Astrocyte (in vitro differentiated cells and primary cell): ENCODE measurements at regions not wholly inside any gene's neighbourhood (a gene's known extent, or its start where the extent isn't known, plus 50 kb on each side); places are given as distances from the start of the nearest gene placed in this dataset.
"Not testable (repeated sequence)": the region's sequence is repeated elsewhere in the genome, so short reads cannot be mapped to it uniquely, and the experiment has no call there.

Experiments
- DNase-seq: peaks from one replicate; pipeline ENCODE4 v3.0.0-alpha.2; 2010; ENCODE audit warnings: low read depth
- FAIRE-seq: peaks from 2 replicates; lab custom pipeline; 2011; peaks lifted over from hg19 to GRCh38; lab: Jason Lieb, UNC
- H2AFZ ChIP-seq: 2 replicates; pipeline ENCODE4 v1.6.0; 2012; ENCODE audit warnings: low read depth, low read length, inconsistent platforms
- H3K27ac ChIP-seq: 2 replicates; pipeline ENCODE4 v1.5.1; 2011; ENCODE audit warnings: low read depth, low read length, inconsistent platforms
- H3K27me3 ChIP-seq: 2 replicates; pipeline ENCODE4 v1.6.0; 2011; ENCODE audit warnings: low read length, inconsistent platforms; ENCODE audit not compliant: insufficient read depth
- H3K36me3 ChIP-seq: 2 replicates; pipeline ENCODE4 v1.5.1; 2011; ENCODE audit warnings: low read length, inconsistent platforms; ENCODE audit not compliant: insufficient read depth
- H3K4me1 ChIP-seq: 2 replicates; pipeline ENCODE4 v1.5.1; 2011; ENCODE audit warnings: low read length, inconsistent platforms; ENCODE audit not compliant: insufficient read depth
- H3K4me2 ChIP-seq: 2 replicates; pipeline ENCODE4 v1.6.0; 2012; ENCODE audit warnings: low read length, inconsistent platforms
- H3K4me3 ChIP-seq: 2 replicates; pipeline ENCODE4 v1.5.1; 2011; ENCODE audit warnings: low read depth, mild to moderate bottlenecking, low read length, inconsistent platforms; ENCODE audit not compliant: insufficient read depth
- H3K79me2 ChIP-seq: 2 replicates; pipeline ENCODE4 v1.6.0; 2012; ENCODE audit warnings: mild to moderate bottlenecking, low read length, inconsistent platforms; ENCODE audit not compliant: insufficient read depth
- H3K9ac ChIP-seq: 2 replicates; pipeline ENCODE4 v1.6.0; 2012; ENCODE audit warnings: mild to moderate bottlenecking, low read length, inconsistent platforms
- H3K9me3 ChIP-seq: 2 replicates; pipeline ENCODE4 v1.5.1; 2012; ENCODE audit warnings: low read depth, mild to moderate bottlenecking, low read length, inconsistent platforms; ENCODE audit not compliant: insufficient read depth
- H4K20me1 ChIP-seq: 2 replicates; pipeline ENCODE4 v1.6.0; 2012; ENCODE audit warnings: low read length, inconsistent platforms; ENCODE audit not compliant: insufficient read depth
- H3K27ac Mint-ChIP-seq: one replicate; pipeline ENCODE4 v1.8.0; 2021; ENCODE audit warnings: mild to moderate bottlenecking, mixed read lengths; ENCODE audit not compliant: unreplicated experiment
- H3K27me3 Mint-ChIP-seq: one replicate; pipeline ENCODE4 v1.8.0; 2021; ENCODE audit warnings: low read depth, mixed read lengths; ENCODE audit not compliant: unreplicated experiment
- H3K36me3 Mint-ChIP-seq: one replicate; pipeline ENCODE4 v1.8.0; 2021; ENCODE audit warnings: low read depth, mixed read lengths; ENCODE audit not compliant: unreplicated experiment
- H3K4me1 Mint-ChIP-seq: one replicate; pipeline ENCODE4 v1.8.0; 2021; ENCODE audit warnings: low read depth, mixed read lengths; ENCODE audit not compliant: unreplicated experiment
- H3K4me3 Mint-ChIP-seq: one replicate; pipeline ENCODE4 v1.8.0; 2021; ENCODE audit warnings: mild to moderate bottlenecking, moderate library complexity, mixed read lengths; ENCODE audit not compliant: unreplicated experiment
- H3K9me3 Mint-ChIP-seq: one replicate; pipeline ENCODE4 v1.8.0; 2021; ENCODE audit warnings: mild to moderate bottlenecking, mixed read lengths; ENCODE audit not compliant: unreplicated experiment
- CTCF ChIP-seq: IDR thresholded peaks from 2 replicates; pipeline ENCODE4 v1.5.1; 2011; ENCODE audit warnings: low read depth, mild to moderate bottlenecking, inconsistent platforms, low read length, moderate library complexity; ENCODE audit not compliant: insufficient read depth
- EZH2 ChIP-seq: IDR thresholded peaks from 2 replicates; pipeline ENCODE4 v1.6.1; 2012; ENCODE audit warnings: mild to moderate bottlenecking, low read length, inconsistent platforms; ENCODE audit not compliant: insufficient read depth

- TF ChIP-seq CTCF, result no peak
- TF ChIP-seq EZH2, result no peak
- Mint-ChIP-seq H3K27ac (no peak overlapping the region), H3K4me1 (peaks cover 16% of the 10 kb centered on the region), H3K27me3 (peaks cover 3% of the 10 kb centered on the region), H3K4me3 (no peak overlapping the region), H3K9me3 (peaks cover 22% of the 10 kb centered on the region), H3K36me3 (no peaks in the 10 kb centered on the region)
- H2AFZ ChIP-seq, result no peak overlapping the region
- H3K4me3 ChIP-seq, result no peak overlapping the region
- H3K9ac ChIP-seq, result no peak overlapping the region
- H3K36me3 ChIP-seq, result no peaks in the 10 kb centered on the region
- no peaks in the 10 kb centered on the region for H3K79me2 ChIP-seq
- peaks cover 11% of the 10 kb centered on the region for H3K9me3 ChIP-seq
- H3K27me3 ChIP-seq, result no peaks in the 10 kb centered on the region
- no peaks in the 10 kb centered on the region for H4K20me1 ChIP-seq
- FAIRE-seq, result no peak
- no peak overlapping the region for H3K27ac ChIP-seq
- DNase-seq, result no peak
- H3K4me1 ChIP-seq, result peaks cover 22% of the 10 kb centered on the region
- H3K4me2 ChIP-seq, result no peak overlapping the region
Observed at GRCh38 chr2:237238249-237238648, 152.6 kb downstream of the COPS8 start.

GRCh38 chr2:237240252-237240651 lies 154.6 kb downstream of the COPS8 start:
- Histone ChIP-seq H3K4me2 (no peak overlapping the region), H3K79me2 (no peaks in the 10 kb centered on the region), H3K36me3 (no peaks in the 10 kb centered on the region), H2AFZ (no peak overlapping the region), H4K20me1 (no peaks in the 10 kb centered on the region), H3K4me1 (peaks cover 15% of the 10 kb centered on the region), H3K27me3 (no peaks in the 10 kb centered on the region), H3K4me3 (no peak overlapping the region), H3K9ac (no peak overlapping the region), H3K27ac (no peak overlapping the region), H3K9me3 (peaks cover 11% of the 10 kb centered on the region)
- Mint-ChIP-seq H3K4me3 (no peak overlapping the region), H3K9me3 (peaks cover 24% of the 10 kb centered on the region), H3K27me3 (peaks cover 3% of the 10 kb centered on the region), H3K27ac (no peak overlapping the region), H3K36me3 (peaks cover 4% of the 10 kb centered on the region), H3K4me1 (peaks cover 14% of the 10 kb centered on the region)
- TF ChIP-seq EZH2, result no peak
- TF ChIP-seq CTCF, result no peak
- FAIRE-seq (no peak), DNase-seq (no peak)

- H3K27me3 ChIP-seq, H3K79me2 ChIP-seq, H3K4me3 Mint-ChIP-seq, H3K27me3 Mint-ChIP-seq, H3K9ac ChIP-seq, H3K36me3 ChIP-seq, DNase-seq, H3K4me1 Mint-ChIP-seq, H3K36me3 Mint-ChIP-seq, H3K4me3 ChIP-seq, H3K4me2 ChIP-seq, H3K27ac Mint-ChIP-seq, H3K27ac ChIP-seq, H2AFZ ChIP-seq, FAIRE-seq, H3K4me1 ChIP-seq, H4K20me1 ChIP-seq: not testable (repeated sequence)
- peaks cover 24% of the 10 kb centered on the region for H3K9me3 Mint-ChIP-seq
- peaks cover 11% of the 10 kb centered on the region for H3K9me3 ChIP-seq
Observed at GRCh38 chr2:237240868-237241267, 155.2 kb downstream of the COPS8 start.
